GM12878 (cell line): ENCODE measurements at regions not wholly inside any gene's neighbourhood (a gene's known extent, or its start where the extent isn't known, plus 50 kb on each side); places are given as distances from the start of the nearest gene placed in this dataset.

Experiments used
- POLR2AphosphoS5 ChIP-seq: IDR thresholded peaks from 2 replicates; pipeline ENCODE4 v1.6.1; 2011; ENCODE audit warnings: mild to moderate bottlenecking, low read length, inconsistent platforms
- TAF1 ChIP-seq: IDR thresholded peaks from 2 replicates; pipeline ENCODE4 v1.6.1; 2011; ENCODE audit warnings: mild to moderate bottlenecking, low read depth, low read length, borderline replicate concordance

DNA sequence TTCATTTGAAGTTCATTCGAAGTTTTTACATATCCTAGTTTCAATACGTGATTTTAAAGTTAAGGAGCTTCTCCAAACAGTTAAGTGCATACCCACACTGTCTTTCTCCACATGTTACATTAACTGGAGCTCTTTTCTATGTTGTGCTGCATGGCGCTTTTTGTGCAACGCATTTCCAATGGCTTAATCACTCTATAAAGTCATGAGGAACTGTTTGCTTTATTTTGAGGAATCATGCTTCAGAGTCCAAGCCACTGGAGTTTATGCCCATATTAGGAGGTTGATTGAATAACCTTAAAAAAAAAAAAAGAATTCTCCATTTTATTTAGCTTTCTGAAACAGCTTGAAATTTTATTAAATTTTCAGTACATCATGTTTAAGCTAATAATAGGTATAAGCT lies 109.4 kb upstream of the MBNL1 start:
- TF ChIP-seq TAF1 (no peak), POLR2AphosphoS5 (no peak)
